H9 (cell line): ENCODE measurements at regions not wholly inside any gene's neighbourhood (a gene's known extent, or its start where the extent isn't known, plus 50 kb on each side); places are given as distances from the start of the nearest gene placed in this dataset.

Source experiments
- DNase-seq: peaks from one replicate; pipeline ENCODE4 v3.0.0-alpha.2; 2017
- H2AFZ ChIP-seq: one replicate; pipeline ENCODE4 v1.6.1; 2013; ENCODE audit warnings: mild to moderate bottlenecking, low read length, control low read depth, moderate library complexity
- H2AK5ac ChIP-seq: 2 replicates; pipeline ENCODE4 v1.6.1; 2013; ENCODE audit warnings: low read length, control low read depth, mixed read lengths; ENCODE audit not compliant: insufficient read length
- H2BK120ac ChIP-seq: one replicate; pipeline ENCODE4 v1.6.1; 2013; ENCODE audit warnings: low read depth, mild to moderate bottlenecking, low read length, control low read depth, inconsistent platforms; ENCODE audit not compliant: poor library complexity, severe bottlenecking
- H2BK12ac ChIP-seq: 2 replicates; pipeline ENCODE4 v1.6.1; 2013; ENCODE audit warnings: low read length, control low read depth, mixed read lengths, low read depth; ENCODE audit not compliant: insufficient read length
- H2BK15ac ChIP-seq: 2 replicates; pipeline ENCODE4 v1.6.1; 2013; ENCODE audit warnings: low read depth, low read length, control low read depth
- H2BK20ac ChIP-seq: one replicate; pipeline ENCODE4 v1.6.1; 2013; ENCODE audit warnings: low read depth, mild to moderate bottlenecking, low read length, control low read depth, inconsistent platforms; ENCODE audit not compliant: poor library complexity, severe bottlenecking
- H2BK5ac ChIP-seq: 2 replicates; pipeline ENCODE4 v1.6.1; 2013; ENCODE audit warnings: low read length, control low read depth, mixed read lengths; ENCODE audit not compliant: insufficient read length
- H3K14ac ChIP-seq: 2 replicates; pipeline ENCODE4 v1.6.1; 2013; ENCODE audit warnings: low read length, control low read depth; ENCODE audit not compliant: insufficient read depth
- H3K18ac ChIP-seq: 2 replicates; pipeline ENCODE4 v1.6.1; 2013; ENCODE audit warnings: low read depth, mild to moderate bottlenecking, mixed read lengths, low read length, control low read depth; ENCODE audit not compliant: insufficient read length
- H3K23ac ChIP-seq: 2 replicates; pipeline ENCODE4 v1.6.1; 2013; ENCODE audit warnings: low read length, control low read depth, mixed read lengths, low read depth; ENCODE audit not compliant: insufficient read length
- H3K23me2 ChIP-seq: 2 replicates; pipeline ENCODE4 v1.6.1; 2013; ENCODE audit warnings: low read depth, mild to moderate bottlenecking, mixed read lengths, low read length, control low read depth; ENCODE audit not compliant: insufficient read length, poor library complexity, severe bottlenecking
- H3K27ac ChIP-seq: 2 replicates; pipeline ENCODE4 v1.5.1; 2013; ENCODE audit warnings: low read length, control low read depth, mixed read lengths, low read depth; ENCODE audit not compliant: insufficient read length
- H3K27me3 ChIP-seq: 2 replicates; pipeline ENCODE4 v1.6.1; 2013; ENCODE audit warnings: low read length, control low read depth, inconsistent platforms; ENCODE audit not compliant: insufficient read depth
- H3K4ac ChIP-seq: 2 replicates; pipeline ENCODE4 v1.6.1; 2013; ENCODE audit warnings: low read depth, mild to moderate bottlenecking, control low read depth, inconsistent platforms, low read length, moderate library complexity
- H3K4me1 ChIP-seq: 2 replicates; pipeline ENCODE4 v1.6.1; 2013; ENCODE audit warnings: low read length, control low read depth, inconsistent platforms; ENCODE audit not compliant: insufficient read depth
- H3K4me2 ChIP-seq: 2 replicates; pipeline ENCODE4 v1.6.1; 2013; ENCODE audit warnings: low read length, control low read depth, mixed read lengths; ENCODE audit not compliant: insufficient read length, insufficient read depth
- H3K56ac ChIP-seq: 2 replicates; pipeline ENCODE4 v1.6.1; 2013; ENCODE audit warnings: low read depth, mild to moderate bottlenecking, mixed read lengths, low read length, control low read depth; ENCODE audit not compliant: insufficient read length
- H3K79me1 ChIP-seq: 2 replicates; pipeline ENCODE4 v1.6.1; 2013; ENCODE audit warnings: low read depth, mild to moderate bottlenecking, moderate library complexity, low read length, control low read depth, inconsistent platforms; ENCODE audit not compliant: insufficient read depth, poor library complexity, severe bottlenecking
- H3K79me2 ChIP-seq: 2 replicates; pipeline ENCODE4 v1.6.1; 2013; ENCODE audit warnings: low read length, control low read depth, inconsistent platforms; ENCODE audit not compliant: insufficient read depth
- H3K9ac ChIP-seq: 2 replicates; pipeline ENCODE4 v1.6.1; 2013; ENCODE audit warnings: low read length, control low read depth, mixed read lengths; ENCODE audit not compliant: insufficient read length; ENCODE audit errors: extremely low read depth
- H3K9me3 ChIP-seq: one replicate; pipeline ENCODE4 v1.6.1; 2013; ENCODE audit warnings: low read depth, low read length, inconsistent platforms; ENCODE audit not compliant: control insufficient read depth
- H3T11ph ChIP-seq: one replicate; pipeline ENCODE4 v1.6.1; 2013; ENCODE audit warnings: mild to moderate bottlenecking, low read length, control low read depth, inconsistent platforms
- H4K20me1 ChIP-seq: one replicate; pipeline ENCODE4 v1.6.1; 2013; ENCODE audit not compliant: control insufficient read depth, insufficient read length, insufficient read depth
- H4K5ac ChIP-seq: 2 replicates; pipeline ENCODE4 v1.6.1; 2013; ENCODE audit warnings: low read depth, mild to moderate bottlenecking, mixed read lengths, low read length, control low read depth; ENCODE audit not compliant: insufficient read length
- H4K8ac ChIP-seq: replicated peaks from 2 replicates; pipeline ENCODE4 v1.6.1; 2013; ENCODE audit warnings: low read length, control low read depth, mixed read lengths, low read depth; ENCODE audit not compliant: insufficient read length
- H4K91ac ChIP-seq: 2 replicates; pipeline ENCODE4 v1.6.1; 2013; ENCODE audit warnings: low read depth, mild to moderate bottlenecking, moderate library complexity, mixed read lengths, low read length, control low read depth; ENCODE audit not compliant: insufficient read length
- H3K27ac Mint-ChIP-seq, 3 experiments: 2 replicates in 2 of 3; 3 replicates in 1 of 3; pipeline ENCODE4 v1.8.0; 2020 to 2021; ENCODE audit warnings: mixed read lengths in 3 of 3, mild to moderate bottlenecking in 1 of 3, moderate library complexity in 1 of 3
- H3K27me3 Mint-ChIP-seq: 2 replicates; pipeline ENCODE4 v1.8.0; 2021; ENCODE audit warnings: low read depth, mild to moderate bottlenecking, moderate library complexity, mixed read lengths
- H3K36me3 Mint-ChIP-seq, 3 experiments: 2 replicates in 2 of 3; 3 replicates in 1 of 3; pipeline ENCODE4 v1.8.0; 2020 to 2021; ENCODE audit warnings: low read depth in 3 of 3, mixed read lengths in 3 of 3; ENCODE audit not compliant: insufficient read depth in 1 of 3
- H3K4me1 Mint-ChIP-seq, 2 experiments: 2 replicates each; pipeline ENCODE4 v1.8.0; 2020; ENCODE audit warnings: mixed read lengths in 2 of 2
- H3K4me3 Mint-ChIP-seq, 2 experiments: 2 replicates in 1 of 2; 3 replicates in 1 of 2; pipeline ENCODE4 v1.8.0; 2020 to 2021; ENCODE audit warnings: mild to moderate bottlenecking in 2 of 2, mixed read lengths in 2 of 2, moderate library complexity in 1 of 2
- H3K9me3 Mint-ChIP-seq, 2 experiments: 2 replicates in 1 of 2; 3 replicates in 1 of 2; pipeline ENCODE4 v1.8.0; 2020; ENCODE audit warnings: mild to moderate bottlenecking in 2 of 2, mixed read lengths in 2 of 2, moderate library complexity in 1 of 2
- whole genome bisulfite sequencing: extraction: QIAGEN DNeasy Blood & Tissue Kit; methylation state at CpG from one replicate; pipeline ENCODE4 v1.1.7; 2013; ENCODE audit warnings: missing lambda C conversion rate, low lambda C conversion rate, mixed read lengths; ENCODE audit not compliant: insufficient read length; ENCODE audit errors: extremely low coverage; 5-methylcytosine and 5-hydroxymethylcytosine counted together
- TF ChIP-seq, protein P1 (sequence below): fragments of 200-600 bp; sonication (generic); conservative IDR thresholded peaks from 3 replicates; pipeline ENCODE4 v1.8.0; 2021; ENCODE audit warnings: antibody characterized with exemption, mild to moderate bottlenecking

DNA sequence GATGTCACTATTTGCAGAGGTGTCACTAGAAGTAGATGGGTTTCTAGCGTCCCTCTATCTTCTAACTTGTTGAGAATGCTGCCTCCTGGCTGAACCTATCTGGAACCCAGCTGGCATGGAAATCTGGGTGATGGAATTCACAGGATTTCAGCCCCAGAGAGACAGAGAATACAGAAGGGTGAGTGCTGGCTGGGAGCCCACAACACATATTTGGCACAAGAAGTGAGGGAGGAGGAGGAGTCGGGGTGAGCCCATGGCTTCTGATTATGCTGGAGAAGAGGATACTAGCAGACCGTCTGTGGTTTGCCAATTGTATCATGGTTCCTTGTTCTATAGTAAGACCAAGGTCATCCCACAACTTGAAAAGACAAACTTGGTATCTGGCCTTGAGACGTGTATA is 557.8 kb upstream of the SALL1 start:
- Histone ChIP-seq H4K91ac (no peak overlapping the region), H2BK12ac (no peak overlapping the region), H4K20me1 (no peaks in the 10 kb centered on the region), H2AK5ac (no peak overlapping the region), H2BK5ac (no peak overlapping the region), H3K18ac (no peak overlapping the region), H3K4me2 (no peak overlapping the region), H2BK15ac (no peak overlapping the region), H3K79me1 (no peaks in the 10 kb centered on the region), H3K23me2 (no peaks in the 10 kb centered on the region), H3K4me1 (no peaks in the 10 kb centered on the region), H2BK20ac (no peak overlapping the region), H3K9me3 (no peaks in the 10 kb centered on the region), H4K8ac (no peak overlapping the region), H4K5ac (no peak overlapping the region), H3K56ac (no peak overlapping the region), H2AFZ (no peak overlapping the region), H3K4ac (no peak overlapping the region), H3K9ac (no peak overlapping the region), H3K27me3 (no peaks in the 10 kb centered on the region), H3K79me2 (no peaks in the 10 kb centered on the region), H3K14ac (no peak overlapping the region), H3K27ac (no peak overlapping the region), H3T11ph (no peak overlapping the region), H2BK120ac (no peak overlapping the region), H3K23ac (no peak overlapping the region)
- no peak overlapping the region for H3K4me3 Mint-ChIP-seq
- H3K36me3 Mint-ChIP-seq, result peaks cover 7 to 20% (median 9%) of the 10 kb centered on the region in 3 experiments
- peaks cover 11 to 12% of the 10 kb centered on the region in 2 experiments for H3K4me1 Mint-ChIP-seq
- H3K27ac Mint-ChIP-seq, result no peak overlapping the region
- TF ChIP-seq, protein P1, sequence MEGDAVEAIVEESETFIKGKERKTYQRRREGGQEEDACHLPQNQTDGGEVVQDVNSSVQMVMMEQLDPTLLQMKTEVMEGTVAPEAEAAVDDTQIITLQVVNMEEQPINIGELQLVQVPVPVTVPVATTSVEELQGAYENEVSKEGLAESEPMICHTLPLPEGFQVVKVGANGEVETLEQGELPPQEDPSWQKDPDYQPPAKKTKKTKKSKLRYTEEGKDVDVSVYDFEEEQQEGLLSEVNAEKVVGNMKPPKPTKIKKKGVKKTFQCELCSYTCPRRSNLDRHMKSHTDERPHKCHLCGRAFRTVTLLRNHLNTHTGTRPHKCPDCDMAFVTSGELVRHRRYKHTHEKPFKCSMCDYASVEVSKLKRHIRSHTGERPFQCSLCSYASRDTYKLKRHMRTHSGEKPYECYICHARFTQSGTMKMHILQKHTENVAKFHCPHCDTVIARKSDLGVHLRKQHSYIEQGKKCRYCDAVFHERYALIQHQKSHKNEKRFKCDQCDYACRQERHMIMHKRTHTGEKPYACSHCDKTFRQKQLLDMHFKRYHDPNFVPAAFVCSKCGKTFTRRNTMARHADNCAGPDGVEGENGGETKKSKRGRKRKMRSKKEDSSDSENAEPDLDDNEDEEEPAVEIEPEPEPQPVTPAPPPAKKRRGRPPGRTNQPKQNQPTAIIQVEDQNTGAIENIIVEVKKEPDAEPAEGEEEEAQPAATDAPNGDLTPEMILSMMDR, result no peak
- H3K27me3 Mint-ChIP-seq, result peaks cover 4% of the 10 kb centered on the region; the same call in 1 of the 2 replicates
- peaks cover 13 to 25% of the 10 kb centered on the region in 2 experiments for H3K9me3 Mint-ChIP-seq
- WGBS, result no CpG with 5 or more reads among the region's 4 CpGs
- DNase-seq, result no peak
